HL-60 (cell line): ENCODE measurements at regions not wholly inside any gene's neighbourhood (a gene's known extent, or its start where the extent isn't known, plus 50 kb on each side); places are given as distances from the start of the nearest gene placed in this dataset.

Experiments used
- DNase-seq, 2 experiments: peaks; one replicate each; pipeline ENCODE4 v3.0.0-alpha.2; 2010 to 2020; ENCODE audit warnings: low read depth in 1 of 2, low spot score in 1 of 2
- H3K27ac ChIP-seq: fragments of 250-450 bp; sonication (Bioruptor Pico); replicated peaks from 2 replicates; pipeline ENCODE4 v1.5.1; 2020; ENCODE audit warnings: mild to moderate bottlenecking, moderate library complexity
- H3K27me3 ChIP-seq: fragments of 250-450 bp; sonication (Bioruptor Pico); 2 replicates; pipeline ENCODE4 v1.5.1; 2021; ENCODE audit warnings: mild to moderate bottlenecking, moderate library complexity; ENCODE audit not compliant: insufficient read depth, poor library complexity, severe bottlenecking
- H3K4me3 ChIP-seq: replicated peaks from 2 replicates; pipeline ENCODE4 v1.5.1; 2011; ENCODE audit warnings: mild to moderate bottlenecking, control low read depth, low read length; ENCODE audit not compliant: insufficient read depth
- CTCF ChIP-seq: IDR thresholded peaks from one replicate; pipeline ENCODE4 v1.5.1; 2011; ENCODE audit warnings: low read length, control low read depth, inconsistent platforms; ENCODE audit not compliant: insufficient read depth
- GABPA ChIP-seq: IDR thresholded peaks from 2 replicates; pipeline ENCODE4 v1.6.1; 2012; ENCODE audit warnings: low read depth
- POLR2AphosphoS5 ChIP-seq: IDR thresholded peaks from 2 replicates; pipeline ENCODE4 v1.6.1; 2012; ENCODE audit warnings: low read depth
- REST ChIP-seq: IDR thresholded peaks from 2 replicates; pipeline ENCODE4 v1.6.1; 2012; ENCODE audit warnings: low read depth; ENCODE audit not compliant: insufficient replicate concordance
- SPI1 ChIP-seq: IDR thresholded peaks from 2 replicates; pipeline ENCODE4 v1.6.1; 2012; ENCODE audit warnings: low read depth, mild to moderate bottlenecking, borderline replicate concordance

GRCh38 chr4:124183926-124184325 is 528.6 kb downstream of the ANKRD50 start:
- DNase-seq, result no peak
- H3K27ac ChIP-seq, result no peak overlapping the region
- H3K4me3 ChIP-seq, result no peak overlapping the region
- no peaks in the 10 kb centered on the region for H3K27me3 ChIP-seq
- TF ChIP-seq SPI1, result no peak
- no peak for TF ChIP-seq GABPA
- TF ChIP-seq REST, result no peak
- no peak for TF ChIP-seq CTCF
- no peak for TF ChIP-seq POLR2AphosphoS5

- DNase-seq, result no peak
- TF ChIP-seq REST, result no peak
- TF ChIP-seq SPI1, result no peak
- no peak for TF ChIP-seq POLR2AphosphoS5
- TF ChIP-seq CTCF, result no peak
- no peak for TF ChIP-seq GABPA
- H3K27me3 ChIP-seq, result no peaks in the 10 kb centered on the region
- H3K27ac ChIP-seq, result no peak overlapping the region
- no peak overlapping the region for H3K4me3 ChIP-seq
Measured at GRCh38 chr4:124184792-124185191, 527.7 kb downstream of the ANKRD50 start.

GRCh38 chr4:124188595-124188994 is 523.9 kb downstream of the ANKRD50 start:
- no peaks in the 10 kb centered on the region for H3K27me3 ChIP-seq
- DNase-seq, result no peak
- H3K4me3 ChIP-seq, result no peak overlapping the region
- H3K27ac ChIP-seq, result no peak overlapping the region
- no peak for TF ChIP-seq POLR2AphosphoS5
- TF ChIP-seq GABPA, result no peak
- no peak for TF ChIP-seq CTCF
- TF ChIP-seq SPI1, result no peak
- TF ChIP-seq REST, result no peak
